COLO668 (cell line): ENCODE measurements at regions not wholly inside any gene's neighbourhood (a gene's known extent, or its start where the extent isn't known, plus 50 kb on each side); places are given as distances from the start of the nearest gene placed in this dataset.
A peak's percentile ranks its signal among the peaks of the same experiment; 100 is the strongest.

Source experiments
- DNase-seq: peaks from one replicate; lab custom pipeline; 2025; ENCODE audit not compliant: unreplicated experiment; lab: John Stamatoyannopoulos, UW

- DNase-seq, result no peak
Observed at GRCh38 chr2:71895320-71896161, 252.1 kb downstream of the CYP26B1 start.

GRCh38 chr2:71894261-71894660, 253.4 kb downstream of the CYP26B1 start:
- no peak for DNase-seq

- DNase-seq, result no peak
Observed at GRCh38 chr2:71893646-71894045, 254.0 kb downstream of the CYP26B1 start.

GRCh38 chr2:71892896-71893295, 254.8 kb downstream of the CYP26B1 start:
- no peak for DNase-seq

- no peak for DNase-seq
Observed at GRCh38 chr2:71892423-71892730, 255.3 kb downstream of the CYP26B1 start.

GRCh38 chr2:71891719-71892422, 255.8 kb downstream of the CYP26B1 start:
- DNase-seq, result no peak

- no peak for DNase-seq
Observed at GRCh38 chr2:71891155-71891554, 256.5 kb downstream of the CYP26B1 start.

- DNase-seq, result no peak
Observed at GRCh38 chr2:71889759-71890684, 257.6 kb downstream of the CYP26B1 start.

- DNase-seq, result no peak
Observed at GRCh38 chr2:71888751-71889445, 258.8 kb downstream of the CYP26B1 start.

GRCh38 chr2:71887196-71887595, 260.5 kb downstream of the CYP26B1 start:
- DNase-seq, result no peak

GRCh38 chr2:71886241-71886640, 261.4 kb downstream of the CYP26B1 start:
- no peak for DNase-seq

GRCh38 chr2:71884303-71885042, 263.2 kb downstream of the CYP26B1 start:
- DNase-seq, result no peak

GRCh38 chr2:71882949-71883472, 264.7 kb downstream of the CYP26B1 start:
- peak; percentile 54 for DNase-seq

GRCh38 chr2:71882236-71882946, 265.3 kb downstream of the CYP26B1 start:
- no peak for DNase-seq

- DNase-seq, result no peak
Observed at GRCh38 chr2:71880846-71881610, 266.6 kb downstream of the CYP26B1 start.

- DNase-seq, result no peak
Observed at GRCh38 chr2:71880287-71880686, 267.4 kb downstream of the CYP26B1 start.

- no peak for DNase-seq
Observed at GRCh38 chr2:71879509-71880184, 268.0 kb downstream of the CYP26B1 start.
